H9 (cell line): ENCODE measurements at regions not wholly inside any gene's neighbourhood (a gene's known extent, or its start where the extent isn't known, plus 50 kb on each side); places are given as distances from the start of the nearest gene placed in this dataset.

Experiments used
- DNase-seq: peaks from one replicate; pipeline ENCODE4 v3.0.0-alpha.2; 2017
- H2AFZ ChIP-seq: one replicate; pipeline ENCODE4 v1.6.1; 2013; ENCODE audit warnings: mild to moderate bottlenecking, low read length, control low read depth, moderate library complexity
- H2AK5ac ChIP-seq: 2 replicates; pipeline ENCODE4 v1.6.1; 2013; ENCODE audit warnings: low read length, control low read depth, mixed read lengths; ENCODE audit not compliant: insufficient read length
- H2BK120ac ChIP-seq: one replicate; pipeline ENCODE4 v1.6.1; 2013; ENCODE audit warnings: low read depth, mild to moderate bottlenecking, low read length, control low read depth, inconsistent platforms; ENCODE audit not compliant: poor library complexity, severe bottlenecking
- H2BK12ac ChIP-seq: 2 replicates; pipeline ENCODE4 v1.6.1; 2013; ENCODE audit warnings: low read length, control low read depth, mixed read lengths, low read depth; ENCODE audit not compliant: insufficient read length
- H2BK15ac ChIP-seq: 2 replicates; pipeline ENCODE4 v1.6.1; 2013; ENCODE audit warnings: low read depth, low read length, control low read depth
- H2BK20ac ChIP-seq: one replicate; pipeline ENCODE4 v1.6.1; 2013; ENCODE audit warnings: low read depth, mild to moderate bottlenecking, low read length, control low read depth, inconsistent platforms; ENCODE audit not compliant: poor library complexity, severe bottlenecking
- H2BK5ac ChIP-seq: 2 replicates; pipeline ENCODE4 v1.6.1; 2013; ENCODE audit warnings: low read length, control low read depth, mixed read lengths; ENCODE audit not compliant: insufficient read length
- H3K14ac ChIP-seq: 2 replicates; pipeline ENCODE4 v1.6.1; 2013; ENCODE audit warnings: low read length, control low read depth; ENCODE audit not compliant: insufficient read depth
- H3K18ac ChIP-seq: 2 replicates; pipeline ENCODE4 v1.6.1; 2013; ENCODE audit warnings: low read depth, mild to moderate bottlenecking, mixed read lengths, low read length, control low read depth; ENCODE audit not compliant: insufficient read length
- H3K23ac ChIP-seq: 2 replicates; pipeline ENCODE4 v1.6.1; 2013; ENCODE audit warnings: low read length, control low read depth, mixed read lengths, low read depth; ENCODE audit not compliant: insufficient read length
- H3K23me2 ChIP-seq: 2 replicates; pipeline ENCODE4 v1.6.1; 2013; ENCODE audit warnings: low read depth, mild to moderate bottlenecking, mixed read lengths, low read length, control low read depth; ENCODE audit not compliant: insufficient read length, poor library complexity, severe bottlenecking
- H3K27ac ChIP-seq: 2 replicates; pipeline ENCODE4 v1.5.1; 2013; ENCODE audit warnings: low read length, control low read depth, mixed read lengths, low read depth; ENCODE audit not compliant: insufficient read length
- H3K27me3 ChIP-seq: 2 replicates; pipeline ENCODE4 v1.6.1; 2013; ENCODE audit warnings: low read length, control low read depth, inconsistent platforms; ENCODE audit not compliant: insufficient read depth
- H3K4ac ChIP-seq: 2 replicates; pipeline ENCODE4 v1.6.1; 2013; ENCODE audit warnings: low read depth, mild to moderate bottlenecking, control low read depth, inconsistent platforms, low read length, moderate library complexity
- H3K4me1 ChIP-seq: 2 replicates; pipeline ENCODE4 v1.6.1; 2013; ENCODE audit warnings: low read length, control low read depth, inconsistent platforms; ENCODE audit not compliant: insufficient read depth
- H3K4me2 ChIP-seq: 2 replicates; pipeline ENCODE4 v1.6.1; 2013; ENCODE audit warnings: low read length, control low read depth, mixed read lengths; ENCODE audit not compliant: insufficient read length, insufficient read depth
- H3K56ac ChIP-seq: 2 replicates; pipeline ENCODE4 v1.6.1; 2013; ENCODE audit warnings: low read depth, mild to moderate bottlenecking, mixed read lengths, low read length, control low read depth; ENCODE audit not compliant: insufficient read length
- H3K79me1 ChIP-seq: 2 replicates; pipeline ENCODE4 v1.6.1; 2013; ENCODE audit warnings: low read depth, mild to moderate bottlenecking, moderate library complexity, low read length, control low read depth, inconsistent platforms; ENCODE audit not compliant: insufficient read depth, poor library complexity, severe bottlenecking
- H3K79me2 ChIP-seq: 2 replicates; pipeline ENCODE4 v1.6.1; 2013; ENCODE audit warnings: low read length, control low read depth, inconsistent platforms; ENCODE audit not compliant: insufficient read depth
- H3K9ac ChIP-seq: 2 replicates; pipeline ENCODE4 v1.6.1; 2013; ENCODE audit warnings: low read length, control low read depth, mixed read lengths; ENCODE audit not compliant: insufficient read length; ENCODE audit errors: extremely low read depth
- H3K9me3 ChIP-seq: one replicate; pipeline ENCODE4 v1.6.1; 2013; ENCODE audit warnings: low read depth, low read length, inconsistent platforms; ENCODE audit not compliant: control insufficient read depth
- H3T11ph ChIP-seq: one replicate; pipeline ENCODE4 v1.6.1; 2013; ENCODE audit warnings: mild to moderate bottlenecking, low read length, control low read depth, inconsistent platforms
- H4K20me1 ChIP-seq: one replicate; pipeline ENCODE4 v1.6.1; 2013; ENCODE audit not compliant: control insufficient read depth, insufficient read length, insufficient read depth
- H4K5ac ChIP-seq: 2 replicates; pipeline ENCODE4 v1.6.1; 2013; ENCODE audit warnings: low read depth, mild to moderate bottlenecking, mixed read lengths, low read length, control low read depth; ENCODE audit not compliant: insufficient read length
- H4K8ac ChIP-seq: replicated peaks from 2 replicates; pipeline ENCODE4 v1.6.1; 2013; ENCODE audit warnings: low read length, control low read depth, mixed read lengths, low read depth; ENCODE audit not compliant: insufficient read length
- H4K91ac ChIP-seq: 2 replicates; pipeline ENCODE4 v1.6.1; 2013; ENCODE audit warnings: low read depth, mild to moderate bottlenecking, moderate library complexity, mixed read lengths, low read length, control low read depth; ENCODE audit not compliant: insufficient read length
- H3K27ac Mint-ChIP-seq, 3 experiments: 2 replicates in 2 of 3; 3 replicates in 1 of 3; pipeline ENCODE4 v1.8.0; 2020 to 2021; ENCODE audit warnings: mixed read lengths in 3 of 3, mild to moderate bottlenecking in 1 of 3, moderate library complexity in 1 of 3
- H3K27me3 Mint-ChIP-seq: 2 replicates; pipeline ENCODE4 v1.8.0; 2021; ENCODE audit warnings: low read depth, mild to moderate bottlenecking, moderate library complexity, mixed read lengths
- H3K36me3 Mint-ChIP-seq, 3 experiments: 2 replicates in 2 of 3; 3 replicates in 1 of 3; pipeline ENCODE4 v1.8.0; 2020 to 2021; ENCODE audit warnings: low read depth in 3 of 3, mixed read lengths in 3 of 3; ENCODE audit not compliant: insufficient read depth in 1 of 3
- H3K4me1 Mint-ChIP-seq, 2 experiments: 2 replicates each; pipeline ENCODE4 v1.8.0; 2020; ENCODE audit warnings: mixed read lengths in 2 of 2
- H3K4me3 Mint-ChIP-seq, 2 experiments: 2 replicates in 1 of 2; 3 replicates in 1 of 2; pipeline ENCODE4 v1.8.0; 2020 to 2021; ENCODE audit warnings: mild to moderate bottlenecking in 2 of 2, mixed read lengths in 2 of 2, moderate library complexity in 1 of 2
- H3K9me3 Mint-ChIP-seq, 2 experiments: 2 replicates in 1 of 2; 3 replicates in 1 of 2; pipeline ENCODE4 v1.8.0; 2020; ENCODE audit warnings: mild to moderate bottlenecking in 2 of 2, mixed read lengths in 2 of 2, moderate library complexity in 1 of 2
- CTCF ChIP-seq: fragments of 200-600 bp; sonication (generic); conservative IDR thresholded peaks from 3 replicates; pipeline ENCODE4 v1.8.0; 2021; ENCODE audit warnings: antibody characterized with exemption, mild to moderate bottlenecking
- WGBS: extraction: QIAGEN DNeasy Blood & Tissue Kit; methylation state at CpG from one replicate; pipeline ENCODE4 v1.1.7; 2013; ENCODE audit warnings: missing lambda C conversion rate, low lambda C conversion rate, mixed read lengths; ENCODE audit not compliant: insufficient read length; ENCODE audit errors: extremely low coverage; 5-methylcytosine and 5-hydroxymethylcytosine counted together

DNA sequence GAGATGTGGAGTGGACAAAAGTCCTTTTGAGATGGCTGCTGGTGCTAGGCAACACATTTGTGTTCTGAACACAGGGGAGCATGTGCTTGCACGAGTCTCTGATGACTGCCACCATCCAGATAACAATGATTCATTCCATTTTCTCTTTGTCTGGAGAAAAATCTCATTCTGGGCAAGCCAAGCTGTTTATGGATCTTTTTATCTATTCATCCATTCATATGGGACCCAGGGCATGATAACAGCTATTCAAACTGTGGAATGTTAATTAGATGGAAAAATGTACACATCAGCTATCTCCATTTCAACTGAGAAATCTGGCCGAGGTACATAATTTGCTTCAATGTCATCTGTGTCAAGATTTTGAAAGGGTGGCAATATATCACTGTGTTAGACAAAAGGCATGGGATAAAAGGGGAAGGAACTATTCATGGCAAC, 117.5 kb upstream of the ZBED5 start:
- no peaks in the 10 kb centered on the region for H3K79me2 ChIP-seq
- no peaks in the 10 kb centered on the region for H3K23me2 ChIP-seq
- no peak overlapping the region for H2BK120ac ChIP-seq
- Mint-ChIP-seq H3K27me3 (no peaks in the 10 kb centered on the region), H3K27ac (no peak overlapping the region), H3K4me3 (no peak overlapping the region), H3K9me3 (no peaks in the 10 kb centered on the region), H3K4me1 (no peaks in the 10 kb centered on the region), H3K36me3 (no peaks in the 10 kb centered on the region)
- H3K27me3 ChIP-seq, result no peaks in the 10 kb centered on the region
- no peak overlapping the region for H2BK20ac ChIP-seq
- H3K56ac ChIP-seq, result no peak overlapping the region
- no peak for TF ChIP-seq CTCF
- H2BK5ac ChIP-seq, result no peak overlapping the region
- no peak overlapping the region for H2AFZ ChIP-seq
- WGBS, result no CpG with 5 or more reads among the region's 2 CpGs
- H2AK5ac ChIP-seq, result no peak overlapping the region
- no peak overlapping the region for H3K27ac ChIP-seq
- no peak overlapping the region for H2BK15ac ChIP-seq
- no peaks in the 10 kb centered on the region for H3K79me1 ChIP-seq
- H3T11ph ChIP-seq, result no peak overlapping the region
- H3K14ac ChIP-seq, result no peak overlapping the region
- no peak for DNase-seq
- no peaks in the 10 kb centered on the region for H3K9me3 ChIP-seq
- H3K23ac ChIP-seq, result no peak overlapping the region
- no peaks in the 10 kb centered on the region for H4K20me1 ChIP-seq
- no peak overlapping the region for H2BK12ac ChIP-seq
- H3K4me2 ChIP-seq, result no peak overlapping the region
- no peaks in the 10 kb centered on the region for H3K4me1 ChIP-seq
- H4K5ac ChIP-seq, result no peak overlapping the region
- H3K9ac ChIP-seq, result no peak overlapping the region
- H3K18ac ChIP-seq, result no peak overlapping the region
- no peak overlapping the region for H4K8ac ChIP-seq
- H3K4ac ChIP-seq, result no peak overlapping the region
- no peak overlapping the region for H4K91ac ChIP-seq
